ENCODE measurements at regions not wholly inside any gene's neighbourhood (a gene's known extent, or its start where the extent isn't known, plus 50 kb on each side); places are given as distances from the start of the nearest gene placed in this dataset.
"Not testable (repeated sequence)": the region's sequence is repeated elsewhere in the genome, so short reads cannot be mapped to it uniquely, and the experiment has no call there.

DNA sequence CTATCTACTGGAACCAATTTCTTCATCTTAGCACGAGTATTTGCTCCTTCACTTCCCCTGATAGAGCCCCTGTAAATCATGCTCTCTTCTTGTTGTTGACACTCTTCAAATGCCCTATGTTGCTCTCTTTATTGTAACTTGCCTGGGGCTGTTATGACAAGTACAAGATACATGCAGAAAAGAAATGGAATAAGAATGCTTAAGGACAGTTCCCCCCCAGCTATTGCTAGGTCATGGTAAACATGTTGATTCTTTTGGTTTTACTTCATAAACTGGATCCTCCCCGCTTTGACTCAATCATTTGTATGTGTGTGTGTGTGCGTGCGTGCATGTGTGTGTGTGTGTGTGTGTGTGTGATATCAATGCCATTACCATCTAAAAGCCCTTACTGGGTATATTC, 368.5 kb upstream of the CNTNAP5 start:
- no peak overlapping the region for H3K4me3 ChIP-seq (ENCODE audit: low read length)
- TF ChIP-seq, protein P1, sequence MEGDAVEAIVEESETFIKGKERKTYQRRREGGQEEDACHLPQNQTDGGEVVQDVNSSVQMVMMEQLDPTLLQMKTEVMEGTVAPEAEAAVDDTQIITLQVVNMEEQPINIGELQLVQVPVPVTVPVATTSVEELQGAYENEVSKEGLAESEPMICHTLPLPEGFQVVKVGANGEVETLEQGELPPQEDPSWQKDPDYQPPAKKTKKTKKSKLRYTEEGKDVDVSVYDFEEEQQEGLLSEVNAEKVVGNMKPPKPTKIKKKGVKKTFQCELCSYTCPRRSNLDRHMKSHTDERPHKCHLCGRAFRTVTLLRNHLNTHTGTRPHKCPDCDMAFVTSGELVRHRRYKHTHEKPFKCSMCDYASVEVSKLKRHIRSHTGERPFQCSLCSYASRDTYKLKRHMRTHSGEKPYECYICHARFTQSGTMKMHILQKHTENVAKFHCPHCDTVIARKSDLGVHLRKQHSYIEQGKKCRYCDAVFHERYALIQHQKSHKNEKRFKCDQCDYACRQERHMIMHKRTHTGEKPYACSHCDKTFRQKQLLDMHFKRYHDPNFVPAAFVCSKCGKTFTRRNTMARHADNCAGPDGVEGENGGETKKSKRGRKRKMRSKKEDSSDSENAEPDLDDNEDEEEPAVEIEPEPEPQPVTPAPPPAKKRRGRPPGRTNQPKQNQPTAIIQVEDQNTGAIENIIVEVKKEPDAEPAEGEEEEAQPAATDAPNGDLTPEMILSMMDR (conservative IDR thresholded peaks at IDR 0.05; ENCODE audit: low read length) = no peak
- no peak for DNase-seq (ENCODE audit: low read depth)

DNA sequence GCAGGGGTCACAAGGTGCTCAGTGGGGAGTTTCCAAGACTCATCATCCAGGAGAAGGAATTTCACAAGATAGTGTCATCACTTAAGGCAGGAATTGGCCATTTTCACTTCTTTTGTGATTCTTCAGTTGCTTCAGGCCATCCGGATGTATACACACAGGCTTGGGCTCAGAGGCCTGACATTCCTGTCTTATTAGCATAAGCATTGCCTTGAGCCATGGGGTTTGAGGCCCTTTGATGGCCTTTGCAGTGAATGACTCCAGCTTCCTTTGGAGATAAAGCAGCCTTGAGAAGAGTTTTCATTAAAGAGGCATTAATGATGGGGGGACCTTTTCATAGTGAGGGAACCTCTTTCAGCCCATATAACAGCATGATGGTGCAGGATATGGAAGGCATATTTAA, 366.0 kb upstream of the CNTNAP5 start:
- TF ChIP-seq, protein P1 (conservative IDR thresholded peaks at IDR 0.05; ENCODE audit: low read length) = no peak
- no peak overlapping the region for H3K4me3 ChIP-seq (ENCODE audit: low read length)
- no peak for DNase-seq (ENCODE audit: low read depth)

DNA sequence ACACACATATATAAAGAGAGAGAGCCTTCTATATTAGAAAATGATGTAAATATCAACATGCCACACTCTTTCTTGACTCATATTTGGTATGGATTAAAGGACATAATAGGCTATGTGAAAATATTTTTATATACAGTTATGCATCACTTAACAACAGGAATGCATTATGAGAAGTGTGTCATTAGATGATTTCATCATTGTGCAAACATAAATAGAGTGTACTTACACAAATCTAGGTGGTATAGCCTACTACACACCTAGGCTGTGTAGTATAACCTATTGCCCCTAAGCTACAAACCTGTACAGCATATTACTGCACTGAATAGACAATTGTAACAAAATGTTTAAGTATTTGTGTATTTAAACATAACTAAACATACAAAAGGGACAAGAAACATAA, 354.8 kb upstream of the CNTNAP5 start:
- H3K4me3 ChIP-seq (ENCODE audit: low read length) = no peak overlapping the region
- TF ChIP-seq, protein P1 (conservative IDR thresholded peaks at IDR 0.05; ENCODE audit: low read length) = no peak
- DNase-seq (ENCODE audit: low read depth) = no peak

DNA sequence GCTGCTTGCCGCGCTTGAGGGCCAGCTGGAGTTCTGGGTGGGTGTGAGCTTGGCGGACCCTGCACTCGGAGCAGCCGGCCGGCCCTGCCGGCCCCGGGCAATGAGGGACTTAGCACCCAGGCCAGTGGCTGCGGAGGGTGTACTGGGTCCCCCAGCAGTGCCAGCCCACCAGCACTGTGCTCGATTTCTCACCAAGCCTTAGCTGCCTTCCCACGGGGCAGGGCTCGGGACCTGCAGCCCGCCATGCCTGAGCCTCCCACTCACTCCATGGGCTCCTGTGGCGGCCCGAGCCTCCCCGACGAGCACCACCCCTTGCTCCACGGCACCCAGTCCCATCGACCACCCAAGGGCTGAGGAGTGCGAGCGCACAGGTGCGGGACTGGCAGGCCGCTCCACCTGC, 341.3 kb upstream of the CNTNAP5 start:
- DNase-seq (ENCODE audit: low read depth); H3K4me3 ChIP-seq (ENCODE audit: low read length): not testable (repeated sequence)

DNA sequence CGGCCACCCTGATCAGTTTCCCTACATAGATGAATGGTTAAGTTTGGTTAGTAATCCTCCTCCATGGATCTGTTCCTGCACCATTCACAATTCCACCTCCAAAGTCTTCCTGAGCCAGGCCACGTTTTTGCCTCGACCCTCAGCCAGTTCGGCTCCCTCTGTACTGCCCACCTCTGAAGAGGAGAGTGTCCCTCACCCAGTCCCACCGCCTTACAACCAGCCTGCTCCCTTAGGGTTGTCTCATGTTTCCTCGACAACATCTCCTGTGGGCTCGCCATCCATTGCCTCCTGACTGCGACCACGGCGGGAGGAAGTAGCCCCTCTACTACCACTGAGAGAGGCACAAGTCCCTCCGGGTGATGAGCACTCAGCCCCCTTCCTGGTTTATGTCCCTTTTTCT, 338.0 kb upstream of the CNTNAP5 start:
- DNase-seq (ENCODE audit: low read depth) = no peak
- TF ChIP-seq, protein P1 (conservative IDR thresholded peaks at IDR 0.05; ENCODE audit: low read length) = no peak
- H3K4me3 ChIP-seq (ENCODE audit: low read length) = no peak overlapping the region

DNA sequence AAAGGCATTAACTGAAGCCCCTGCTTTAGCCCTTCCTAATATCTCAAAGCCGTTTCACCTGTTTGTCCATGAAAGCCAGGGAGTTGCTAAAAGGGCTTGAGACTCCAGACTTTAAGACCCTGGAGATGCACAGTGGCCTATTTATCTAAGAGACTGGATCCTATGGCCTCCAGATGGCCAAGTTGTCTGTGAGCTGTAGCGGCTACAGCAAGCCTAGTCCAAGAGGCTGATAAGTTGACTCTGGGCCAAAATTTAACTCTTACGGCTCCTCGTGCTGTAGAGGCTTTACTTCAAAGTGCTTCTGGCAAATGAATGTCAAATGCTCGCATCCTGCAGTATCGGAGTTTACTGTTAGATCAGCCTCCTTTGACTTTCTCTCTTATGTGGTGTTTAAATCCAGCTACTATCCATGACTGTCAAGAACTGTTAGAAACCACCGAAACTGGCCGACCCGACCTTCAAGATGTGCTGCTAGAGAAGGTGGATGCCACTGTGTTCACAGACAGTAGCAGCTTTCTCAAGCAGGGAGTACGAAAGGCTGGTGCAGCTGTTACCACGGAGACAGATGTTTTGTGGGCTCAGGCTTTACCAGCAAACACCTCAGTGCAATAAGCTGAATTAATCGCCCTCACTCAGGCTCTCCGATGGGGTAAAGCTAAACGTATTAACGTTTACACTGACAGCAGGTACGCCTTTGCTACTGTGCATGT, 336.7 kb upstream of the CNTNAP5 start:
- H3K4me3 ChIP-seq (ENCODE audit: low read length) = no peak overlapping the region
- DNase-seq (ENCODE audit: low read depth) = no peak
- TF ChIP-seq, protein P1 (conservative IDR thresholded peaks at IDR 0.05; ENCODE audit: low read length) = no peak

DNA sequence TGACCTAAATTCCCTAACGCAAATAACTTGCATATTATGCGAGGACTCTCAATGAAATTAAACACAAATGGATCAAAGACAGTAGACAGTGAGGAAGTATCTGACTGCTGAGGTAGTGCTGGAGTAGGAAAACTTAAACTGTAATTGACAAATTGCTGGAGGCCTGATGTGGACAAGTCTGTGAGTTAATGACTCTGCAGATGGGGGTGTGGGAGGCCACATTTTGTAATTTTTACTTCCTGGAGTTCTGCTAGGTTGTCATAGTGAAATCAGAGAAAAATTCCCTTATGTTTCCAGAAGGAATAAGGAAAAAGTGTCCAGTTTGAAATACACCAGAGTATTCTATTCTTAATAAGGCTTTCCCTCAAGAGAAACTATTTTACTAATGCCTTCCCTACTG, 333.0 kb upstream of the CNTNAP5 start:
- TF ChIP-seq, protein P1 (conservative IDR thresholded peaks at IDR 0.05; ENCODE audit: low read length) = no peak
- no peak overlapping the region for H3K4me3 ChIP-seq (ENCODE audit: low read length)
- no peak for DNase-seq (ENCODE audit: low read depth)
